H9 (cell line): ENCODE measurements at regions not wholly inside any gene's neighbourhood (a gene's known extent, or its start where the extent isn't known, plus 50 kb on each side); places are given as distances from the start of the nearest gene placed in this dataset.

Experiments
- DNase-seq: peaks from one replicate; pipeline ENCODE4 v3.0.0-alpha.2; 2017
- H2AFZ ChIP-seq: one replicate; pipeline ENCODE4 v1.6.1; 2013; ENCODE audit warnings: mild to moderate bottlenecking, low read length, control low read depth, moderate library complexity
- H2AK5ac ChIP-seq: 2 replicates; pipeline ENCODE4 v1.6.1; 2013; ENCODE audit warnings: low read length, control low read depth, mixed read lengths; ENCODE audit not compliant: insufficient read length
- H2BK120ac ChIP-seq: one replicate; pipeline ENCODE4 v1.6.1; 2013; ENCODE audit warnings: low read depth, mild to moderate bottlenecking, low read length, control low read depth, inconsistent platforms; ENCODE audit not compliant: poor library complexity, severe bottlenecking
- H2BK12ac ChIP-seq: 2 replicates; pipeline ENCODE4 v1.6.1; 2013; ENCODE audit warnings: low read length, control low read depth, mixed read lengths, low read depth; ENCODE audit not compliant: insufficient read length
- H2BK15ac ChIP-seq: 2 replicates; pipeline ENCODE4 v1.6.1; 2013; ENCODE audit warnings: low read depth, low read length, control low read depth
- H2BK20ac ChIP-seq: one replicate; pipeline ENCODE4 v1.6.1; 2013; ENCODE audit warnings: low read depth, mild to moderate bottlenecking, low read length, control low read depth, inconsistent platforms; ENCODE audit not compliant: poor library complexity, severe bottlenecking
- H2BK5ac ChIP-seq: 2 replicates; pipeline ENCODE4 v1.6.1; 2013; ENCODE audit warnings: low read length, control low read depth, mixed read lengths; ENCODE audit not compliant: insufficient read length
- H3K14ac ChIP-seq: 2 replicates; pipeline ENCODE4 v1.6.1; 2013; ENCODE audit warnings: low read length, control low read depth; ENCODE audit not compliant: insufficient read depth
- H3K18ac ChIP-seq: 2 replicates; pipeline ENCODE4 v1.6.1; 2013; ENCODE audit warnings: low read depth, mild to moderate bottlenecking, mixed read lengths, low read length, control low read depth; ENCODE audit not compliant: insufficient read length
- H3K23ac ChIP-seq: 2 replicates; pipeline ENCODE4 v1.6.1; 2013; ENCODE audit warnings: low read length, control low read depth, mixed read lengths, low read depth; ENCODE audit not compliant: insufficient read length
- H3K23me2 ChIP-seq: 2 replicates; pipeline ENCODE4 v1.6.1; 2013; ENCODE audit warnings: low read depth, mild to moderate bottlenecking, mixed read lengths, low read length, control low read depth; ENCODE audit not compliant: insufficient read length, poor library complexity, severe bottlenecking
- H3K27ac ChIP-seq: 2 replicates; pipeline ENCODE4 v1.5.1; 2013; ENCODE audit warnings: low read length, control low read depth, mixed read lengths, low read depth; ENCODE audit not compliant: insufficient read length
- H3K27me3 ChIP-seq: 2 replicates; pipeline ENCODE4 v1.6.1; 2013; ENCODE audit warnings: low read length, control low read depth, inconsistent platforms; ENCODE audit not compliant: insufficient read depth
- H3K4ac ChIP-seq: 2 replicates; pipeline ENCODE4 v1.6.1; 2013; ENCODE audit warnings: low read depth, mild to moderate bottlenecking, control low read depth, inconsistent platforms, low read length, moderate library complexity
- H3K4me1 ChIP-seq: 2 replicates; pipeline ENCODE4 v1.6.1; 2013; ENCODE audit warnings: low read length, control low read depth, inconsistent platforms; ENCODE audit not compliant: insufficient read depth
- H3K4me2 ChIP-seq: 2 replicates; pipeline ENCODE4 v1.6.1; 2013; ENCODE audit warnings: low read length, control low read depth, mixed read lengths; ENCODE audit not compliant: insufficient read length, insufficient read depth
- H3K56ac ChIP-seq: 2 replicates; pipeline ENCODE4 v1.6.1; 2013; ENCODE audit warnings: low read depth, mild to moderate bottlenecking, mixed read lengths, low read length, control low read depth; ENCODE audit not compliant: insufficient read length
- H3K79me1 ChIP-seq: 2 replicates; pipeline ENCODE4 v1.6.1; 2013; ENCODE audit warnings: low read depth, mild to moderate bottlenecking, moderate library complexity, low read length, control low read depth, inconsistent platforms; ENCODE audit not compliant: insufficient read depth, poor library complexity, severe bottlenecking
- H3K79me2 ChIP-seq: 2 replicates; pipeline ENCODE4 v1.6.1; 2013; ENCODE audit warnings: low read length, control low read depth, inconsistent platforms; ENCODE audit not compliant: insufficient read depth
- H3K9ac ChIP-seq: 2 replicates; pipeline ENCODE4 v1.6.1; 2013; ENCODE audit warnings: low read length, control low read depth, mixed read lengths; ENCODE audit not compliant: insufficient read length; ENCODE audit errors: extremely low read depth
- H3K9me3 ChIP-seq: one replicate; pipeline ENCODE4 v1.6.1; 2013; ENCODE audit warnings: low read depth, low read length, inconsistent platforms; ENCODE audit not compliant: control insufficient read depth
- H3T11ph ChIP-seq: one replicate; pipeline ENCODE4 v1.6.1; 2013; ENCODE audit warnings: mild to moderate bottlenecking, low read length, control low read depth, inconsistent platforms
- H4K20me1 ChIP-seq: one replicate; pipeline ENCODE4 v1.6.1; 2013; ENCODE audit not compliant: control insufficient read depth, insufficient read length, insufficient read depth
- H4K5ac ChIP-seq: 2 replicates; pipeline ENCODE4 v1.6.1; 2013; ENCODE audit warnings: low read depth, mild to moderate bottlenecking, mixed read lengths, low read length, control low read depth; ENCODE audit not compliant: insufficient read length
- H4K8ac ChIP-seq: replicated peaks from 2 replicates; pipeline ENCODE4 v1.6.1; 2013; ENCODE audit warnings: low read length, control low read depth, mixed read lengths, low read depth; ENCODE audit not compliant: insufficient read length
- H4K91ac ChIP-seq: 2 replicates; pipeline ENCODE4 v1.6.1; 2013; ENCODE audit warnings: low read depth, mild to moderate bottlenecking, moderate library complexity, mixed read lengths, low read length, control low read depth; ENCODE audit not compliant: insufficient read length
- H3K27ac Mint-ChIP-seq, 3 experiments: 2 replicates in 2 of 3; 3 replicates in 1 of 3; pipeline ENCODE4 v1.8.0; 2020 to 2021; ENCODE audit warnings: mixed read lengths in 3 of 3, mild to moderate bottlenecking in 1 of 3, moderate library complexity in 1 of 3
- H3K27me3 Mint-ChIP-seq: 2 replicates; pipeline ENCODE4 v1.8.0; 2021; ENCODE audit warnings: low read depth, mild to moderate bottlenecking, moderate library complexity, mixed read lengths
- H3K36me3 Mint-ChIP-seq, 3 experiments: 2 replicates in 2 of 3; 3 replicates in 1 of 3; pipeline ENCODE4 v1.8.0; 2020 to 2021; ENCODE audit warnings: low read depth in 3 of 3, mixed read lengths in 3 of 3; ENCODE audit not compliant: insufficient read depth in 1 of 3
- H3K4me1 Mint-ChIP-seq, 2 experiments: 2 replicates each; pipeline ENCODE4 v1.8.0; 2020; ENCODE audit warnings: mixed read lengths in 2 of 2
- H3K4me3 Mint-ChIP-seq, 2 experiments: 2 replicates in 1 of 2; 3 replicates in 1 of 2; pipeline ENCODE4 v1.8.0; 2020 to 2021; ENCODE audit warnings: mild to moderate bottlenecking in 2 of 2, mixed read lengths in 2 of 2, moderate library complexity in 1 of 2
- H3K9me3 Mint-ChIP-seq, 2 experiments: 2 replicates in 1 of 2; 3 replicates in 1 of 2; pipeline ENCODE4 v1.8.0; 2020; ENCODE audit warnings: mild to moderate bottlenecking in 2 of 2, mixed read lengths in 2 of 2, moderate library complexity in 1 of 2
- CTCF ChIP-seq: fragments of 200-600 bp; sonication (generic); conservative IDR thresholded peaks from 3 replicates; pipeline ENCODE4 v1.8.0; 2021; ENCODE audit warnings: antibody characterized with exemption, mild to moderate bottlenecking
- WGBS: extraction: QIAGEN DNeasy Blood & Tissue Kit; methylation state at CpG from one replicate; pipeline ENCODE4 v1.1.7; 2013; ENCODE audit warnings: missing lambda C conversion rate, low lambda C conversion rate, mixed read lengths; ENCODE audit not compliant: insufficient read length; ENCODE audit errors: extremely low coverage; 5-methylcytosine and 5-hydroxymethylcytosine counted together

DNA sequence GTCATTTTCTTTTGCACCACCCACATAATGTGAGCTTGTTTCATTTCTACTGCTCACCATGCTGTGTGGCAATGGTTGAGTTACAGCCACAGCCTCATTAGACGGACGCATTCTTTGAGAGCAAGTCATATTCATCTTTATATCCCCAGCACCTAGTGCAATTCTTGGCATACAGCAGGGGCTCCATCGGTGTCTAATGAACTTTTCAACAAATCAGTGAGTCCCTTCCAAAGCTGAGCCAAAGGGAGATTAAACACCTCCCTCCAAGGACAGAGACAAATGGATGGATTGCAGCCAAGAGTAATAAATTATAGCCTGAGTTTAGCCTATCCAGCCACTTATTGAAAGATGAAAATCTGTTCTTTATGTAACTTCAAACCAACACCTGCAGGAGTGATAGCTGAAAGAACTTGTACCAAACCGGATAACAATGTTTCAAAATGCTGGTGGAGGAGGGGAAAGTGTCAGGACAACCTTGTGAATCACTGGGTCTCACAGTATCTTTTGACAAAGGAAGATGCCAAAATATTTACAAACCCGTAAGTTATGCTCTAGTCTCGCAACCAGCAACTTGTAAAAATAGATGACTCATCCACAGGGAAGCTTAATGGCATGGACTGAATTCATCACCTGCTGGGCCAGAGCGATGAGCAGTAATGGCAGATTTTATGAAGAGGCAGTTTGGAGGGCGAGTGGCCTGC is 139.0 kb downstream of the PXDC1 start:
- H2AK5ac ChIP-seq = no peak overlapping the region
- no peaks in the 10 kb centered on the region for H3K23me2 ChIP-seq
- no peak overlapping the region for H2AFZ ChIP-seq
- H2BK5ac ChIP-seq = no peak overlapping the region
- H3K56ac ChIP-seq = no peak overlapping the region
- H4K5ac ChIP-seq = no peak overlapping the region
- no peak overlapping the region for H4K91ac ChIP-seq
- no peak overlapping the region for H3K23ac ChIP-seq
- H3K4me2 ChIP-seq = no peak overlapping the region
- no peak overlapping the region for H3K9ac ChIP-seq
- no peaks in the 10 kb centered on the region for H3K9me3 ChIP-seq
- Mint-ChIP-seq H3K36me3 (no peaks in the 10 kb centered on the region), H3K27me3 (no peaks in the 10 kb centered on the region; the same call in none of the 2 replicates), H3K4me1 (peaks cover 4 to 7% of the 10 kb centered on the region in 2 experiments; a peak in 3 of 4 replicates), H3K4me3 (no peak overlapping the region), H3K27ac (no peak overlapping the region), H3K9me3 (no peaks in the 10 kb centered on the region)
- no peak for TF ChIP-seq CTCF
- no peak overlapping the region for H4K8ac ChIP-seq
- H2BK120ac ChIP-seq = no peak overlapping the region
- DNase-seq = no peak
- no peaks in the 10 kb centered on the region for H3K79me2 ChIP-seq
- H3K27me3 ChIP-seq = no peaks in the 10 kb centered on the region
- WGBS = no CpG with 5 or more reads among the region's 8 CpGs
- H3K4me1 ChIP-seq = peaks cover 4% of the 10 kb centered on the region; the same call in 1 of the 2 replicates
- H4K20me1 ChIP-seq = no peaks in the 10 kb centered on the region
- H2BK20ac ChIP-seq = no peak overlapping the region
- H3K79me1 ChIP-seq = no peaks in the 10 kb centered on the region
- no peak overlapping the region for H3K18ac ChIP-seq
- H2BK15ac ChIP-seq = no peak overlapping the region
- no peak overlapping the region for H3K27ac ChIP-seq
- H3K4ac ChIP-seq = no peak overlapping the region
- H3T11ph ChIP-seq = no peak overlapping the region
- H2BK12ac ChIP-seq = no peak overlapping the region
- H3K14ac ChIP-seq = no peak overlapping the region
